Cerebellar cortex (tissue), 1 donor: ENCODE measurements at regions not wholly inside any gene's neighbourhood (a gene's known extent, or its start where the extent isn't known, plus 50 kb on each side); places are given as distances from the start of the nearest gene placed in this dataset.

ENCODE experiments used
- DNase-seq: peaks from one replicate; pipeline ENCODE4 v3.0.0-alpha.2; 2015; ENCODE audit warnings: low spot score

DNA sequence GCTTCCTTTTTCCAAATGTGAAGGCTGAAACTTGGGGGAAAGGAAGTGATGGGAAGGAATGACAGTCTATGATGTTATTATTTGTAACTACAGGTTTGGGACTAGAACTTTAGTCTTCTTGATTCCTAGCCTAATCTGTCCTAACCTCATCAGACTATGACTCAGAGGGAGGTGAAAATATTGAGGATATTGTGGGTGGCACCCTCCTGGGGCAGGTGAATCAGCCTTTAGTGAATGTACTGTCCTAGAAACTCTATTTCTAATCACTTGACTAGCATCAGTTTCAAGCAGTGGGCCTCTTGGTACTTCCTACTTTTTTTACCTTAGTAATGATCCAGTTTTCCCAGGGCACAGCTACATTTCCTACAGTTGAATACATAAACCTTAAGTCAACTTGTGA is 829.0 kb upstream of the API5 start:
- no peak for DNase-seq

DNA sequence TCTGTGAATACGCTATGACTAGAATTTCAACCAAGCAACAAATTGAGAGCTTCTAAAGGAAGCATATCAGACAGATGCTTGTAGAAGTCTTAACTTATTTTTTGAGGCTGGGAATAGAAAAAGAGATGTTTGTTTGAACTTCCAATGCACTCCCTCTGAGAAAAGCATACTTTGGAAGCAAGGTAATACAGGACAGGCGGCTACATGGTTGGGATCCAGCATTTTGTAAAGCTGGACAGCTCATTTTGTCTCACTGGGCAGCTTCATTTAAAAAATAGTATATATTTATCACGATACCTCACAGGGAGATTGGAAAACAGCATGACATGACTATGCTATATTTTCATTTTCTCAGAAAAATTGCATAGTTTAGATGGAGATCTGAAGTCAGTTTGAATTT is 821.3 kb upstream of the API5 start:
- DNase-seq: no peak

GRCh38 chr11:42494459-42494858 is 817.3 kb upstream of the API5 start:
- DNase-seq: no peak

- no peak for DNase-seq
Observed at GRCh38 chr11:42498971-42499370, 812.8 kb upstream of the API5 start.

DNA sequence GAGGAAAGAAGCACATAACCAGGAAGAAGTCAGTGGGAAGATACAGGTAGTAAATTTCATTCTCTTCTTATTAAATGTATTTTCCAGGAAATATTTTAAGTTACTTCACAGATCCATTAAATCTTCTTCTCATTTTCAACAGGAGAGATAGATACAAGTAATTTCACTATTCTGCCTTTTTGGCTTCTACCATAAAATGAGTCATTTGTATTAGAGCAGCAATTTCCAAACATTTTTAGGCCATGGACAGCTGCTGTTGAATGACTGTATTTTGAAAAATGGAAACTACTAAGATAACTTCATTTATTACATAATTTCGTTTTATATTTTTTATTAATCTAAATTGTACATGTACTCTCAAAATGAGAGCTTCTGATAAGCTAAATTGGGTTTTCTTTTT is 809.6 kb upstream of the API5 start:
- no peak for DNase-seq

- no peak for DNase-seq
Observed at GRCh38 chr11:42521994-42522393, 789.8 kb upstream of the API5 start.

GRCh38 chr11:42524534-42525227 is 787.1 kb upstream of the API5 start:
- peak; percentile 64 for DNase-seq

GRCh38 chr11:42526426-42526825 is 785.4 kb upstream of the API5 start:
- peak; percentile 93 for DNase-seq

DNA sequence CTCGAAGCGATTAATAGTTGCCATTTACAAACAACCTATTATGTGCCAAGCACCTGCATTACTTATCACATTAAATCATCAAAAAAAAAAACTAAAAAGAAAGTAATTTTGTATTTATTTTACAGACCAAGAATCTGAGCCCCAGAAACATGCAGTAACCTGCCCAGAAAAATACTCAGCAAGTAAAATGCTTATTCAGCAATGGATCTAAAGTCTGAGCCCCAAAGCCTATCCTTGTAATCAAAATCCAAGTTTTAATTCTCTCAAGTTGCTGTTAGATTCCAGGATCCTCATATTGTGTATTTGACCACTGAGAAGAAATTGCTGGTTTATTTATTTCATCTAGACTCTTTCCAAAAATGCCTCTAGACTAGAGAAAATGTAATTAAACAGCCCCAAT is 783.3 kb upstream of the API5 start:
- DNase-seq: no peak

- no peak for DNase-seq
Observed at GRCh38 chr11:42528911-42529310, 782.9 kb upstream of the API5 start.

GRCh38 chr11:42536611-42537360 is 775.0 kb upstream of the API5 start:
- DNase-seq: no peak

DNA sequence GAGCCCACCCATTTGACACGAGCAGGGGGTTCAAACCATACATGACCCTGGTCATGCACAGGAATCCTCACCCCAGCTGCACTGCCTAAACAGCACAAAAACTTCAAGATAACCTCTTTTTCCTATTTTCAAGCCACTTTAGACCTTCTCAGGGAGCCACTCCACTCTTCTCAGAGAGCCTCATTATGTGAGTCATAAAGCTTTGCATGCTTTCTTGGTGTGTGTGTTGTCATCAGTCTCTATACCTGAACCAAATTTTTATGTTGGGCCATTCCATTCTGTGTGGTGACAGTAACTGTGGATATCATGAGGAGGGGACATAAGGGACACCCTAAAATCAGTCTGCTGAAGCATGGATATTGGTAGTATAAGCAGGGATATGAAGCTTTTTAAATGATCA is 769.5 kb upstream of the API5 start:
- DNase-seq: no peak

- DNase-seq: no peak
Observed at GRCh38 chr11:42543844-42544419, 767.9 kb upstream of the API5 start.

- no peak for DNase-seq
Observed at GRCh38 chr11:42544726-42545125, 767.1 kb upstream of the API5 start.

DNA sequence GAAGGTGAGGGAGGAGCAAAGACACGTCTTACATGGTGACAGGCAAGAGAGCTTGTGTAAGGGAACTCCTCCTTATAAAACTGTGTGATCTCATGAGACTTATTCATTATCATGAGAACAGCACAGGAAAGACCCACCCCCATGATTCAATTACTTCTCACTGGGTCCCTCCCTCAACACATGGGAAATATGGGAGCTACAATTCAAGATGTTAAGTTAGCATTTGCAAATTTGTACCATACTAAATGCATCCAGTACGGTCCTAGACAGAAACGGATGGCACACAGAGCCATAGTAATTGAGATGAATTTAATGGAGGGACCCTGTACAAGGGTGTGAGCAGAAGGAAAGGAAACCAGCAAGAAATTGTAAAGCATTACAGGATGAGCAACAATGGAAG is 765.8 kb upstream of the API5 start:
- no peak for DNase-seq

GRCh38 chr11:42552786-42553185 is 759.0 kb upstream of the API5 start:
- peak; percentile 11 for DNase-seq

- no peak for DNase-seq
Observed at GRCh38 chr11:42555190-42555589, 756.6 kb upstream of the API5 start.

DNA sequence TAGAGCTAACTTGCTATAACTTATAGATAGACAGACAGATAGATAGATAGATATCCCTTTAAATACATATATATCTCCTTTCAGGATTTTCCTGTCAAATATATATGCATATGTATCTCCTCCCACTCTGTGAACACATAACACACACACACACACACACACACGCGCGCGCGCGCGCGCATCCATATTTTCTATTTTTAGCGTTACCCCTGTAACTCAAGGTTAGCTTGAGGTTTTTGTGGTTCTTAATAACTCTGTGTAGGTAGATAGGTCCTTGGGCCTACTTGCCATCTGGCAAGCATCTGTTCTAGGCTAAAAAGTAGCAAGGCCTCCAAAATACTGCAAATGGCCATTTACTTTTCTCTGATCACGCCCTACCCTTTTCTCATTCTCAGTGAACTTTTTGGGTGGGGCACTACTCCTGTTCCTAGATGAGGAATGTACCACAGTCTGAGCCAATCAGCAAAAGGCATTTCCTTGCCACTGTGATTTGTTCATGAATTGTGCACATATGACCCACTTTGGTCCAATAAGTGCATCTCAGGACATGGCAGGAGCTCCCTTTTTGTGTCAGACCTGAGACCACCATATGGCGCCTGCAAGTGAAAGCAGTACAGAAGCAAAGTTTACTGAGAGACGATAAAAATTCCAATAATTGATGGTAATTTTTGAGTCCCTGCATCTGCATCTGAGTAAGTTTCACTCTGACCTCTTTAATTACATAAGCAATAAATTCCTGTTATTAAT is 740.5 kb upstream of the API5 start:
- DNase-seq: peak; percentile 72

GRCh38 chr11:42571878-42572610 is 739.8 kb upstream of the API5 start:
- peak; percentile 92 for DNase-seq

DNA sequence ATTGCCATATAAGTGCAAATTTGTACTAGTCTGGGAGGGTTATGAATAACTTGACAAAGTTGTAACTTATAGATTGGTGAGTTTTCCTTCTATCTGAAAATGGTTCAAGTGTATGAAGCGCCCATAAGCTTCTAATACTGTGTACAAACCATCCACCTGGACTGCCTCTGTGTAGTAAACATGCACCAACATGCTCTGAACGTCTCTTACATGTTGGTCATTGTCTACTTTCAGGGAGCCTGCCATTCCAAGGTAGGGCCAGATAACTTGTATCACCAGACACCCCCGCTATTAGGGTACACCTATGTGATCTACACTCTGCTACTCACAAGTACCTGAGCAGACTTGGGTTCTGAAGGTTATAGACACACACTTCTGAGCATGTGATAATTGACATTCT is 735.5 kb upstream of the API5 start:
- DNase-seq: no peak

GRCh38 chr11:42589286-42589685 is 722.5 kb upstream of the API5 start:
- no peak for DNase-seq

- no peak for DNase-seq
Observed at GRCh38 chr11:42591841-42592240, 720.0 kb upstream of the API5 start.
